NCI-H82 treated with DMSO at 0.1 percent for 48 hours (cell line): ENCODE measurements at regions not wholly inside any gene's neighbourhood (a gene's known extent, or its start where the extent isn't known, plus 50 kb on each side); places are given as distances from the start of the nearest gene placed in this dataset.

Experiments
- DNase-seq: peaks from one replicate; lab custom pipeline; 2025; ENCODE audit not compliant: unreplicated experiment; lab: John Stamatoyannopoulos, UW

DNA sequence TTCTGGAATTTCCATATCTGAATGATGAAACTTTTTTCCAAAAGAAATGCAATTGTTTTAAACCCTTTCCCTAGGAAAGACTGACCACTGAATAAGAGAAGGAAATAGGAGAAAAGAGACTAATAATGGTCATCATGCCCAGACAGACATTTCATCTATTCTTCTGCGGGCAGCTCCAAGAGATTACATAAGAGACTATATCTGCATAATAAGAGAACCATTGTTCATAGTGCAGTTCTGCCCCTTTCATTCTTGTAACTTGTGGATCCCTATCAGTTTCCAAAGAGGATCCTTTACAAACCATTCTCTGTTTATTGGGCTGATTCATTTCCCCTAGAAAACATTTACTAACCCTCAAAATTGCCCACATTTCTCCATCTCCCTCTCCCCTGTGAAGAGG, 197.8 kb downstream of the FSCB start:
- no peak for DNase-seq

GRCh38 chr14:44300916-44301315, 206.2 kb downstream of the FSCB start:
- DNase-seq = no peak

DNA sequence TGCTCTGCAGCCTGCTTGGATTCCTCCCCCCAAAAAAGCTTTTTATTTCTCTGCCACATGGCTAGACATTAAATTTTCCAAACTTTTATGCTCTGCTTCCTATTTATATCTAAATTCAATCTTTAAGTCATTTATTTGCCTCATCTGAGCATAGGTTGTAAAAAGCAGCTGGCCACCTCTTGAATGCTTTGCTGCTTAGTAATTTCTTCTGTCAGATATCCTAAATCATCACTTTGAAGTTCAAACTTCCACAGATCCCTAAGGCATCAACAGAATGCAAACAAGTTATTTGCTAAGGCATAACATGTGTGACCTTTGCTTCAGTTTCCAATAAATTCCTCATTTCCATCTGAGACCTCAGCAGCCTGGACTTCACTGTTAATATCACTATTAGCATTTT, 209.6 kb downstream of the FSCB start:
- no peak for DNase-seq

DNA sequence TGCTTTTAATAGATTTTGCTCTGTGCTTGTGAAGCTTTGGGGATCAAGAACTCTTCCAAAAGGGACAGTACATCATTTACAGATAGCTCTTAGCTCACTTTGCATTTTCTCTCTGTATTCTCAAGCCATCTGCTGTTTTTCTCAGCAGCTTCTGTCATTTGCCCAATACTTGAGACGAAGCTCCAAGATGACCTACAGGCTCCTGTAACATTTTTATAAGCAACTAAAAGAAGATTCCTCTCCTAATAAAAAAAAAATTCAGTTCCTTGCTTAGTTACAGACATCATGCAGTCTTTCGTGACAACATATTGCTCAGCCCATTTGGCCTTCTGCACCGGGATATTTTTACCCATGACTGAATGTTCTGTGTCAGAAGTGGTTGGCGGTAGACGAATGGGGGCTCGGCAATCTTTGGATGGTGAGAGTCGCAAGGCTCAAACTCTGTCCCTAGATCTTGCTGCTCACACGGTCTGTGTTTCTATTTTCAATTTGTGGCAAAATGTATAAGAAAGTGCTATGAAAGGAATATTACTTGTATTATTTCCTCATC, 215.6 kb downstream of the FSCB start:
- no peak for DNase-seq

DNA sequence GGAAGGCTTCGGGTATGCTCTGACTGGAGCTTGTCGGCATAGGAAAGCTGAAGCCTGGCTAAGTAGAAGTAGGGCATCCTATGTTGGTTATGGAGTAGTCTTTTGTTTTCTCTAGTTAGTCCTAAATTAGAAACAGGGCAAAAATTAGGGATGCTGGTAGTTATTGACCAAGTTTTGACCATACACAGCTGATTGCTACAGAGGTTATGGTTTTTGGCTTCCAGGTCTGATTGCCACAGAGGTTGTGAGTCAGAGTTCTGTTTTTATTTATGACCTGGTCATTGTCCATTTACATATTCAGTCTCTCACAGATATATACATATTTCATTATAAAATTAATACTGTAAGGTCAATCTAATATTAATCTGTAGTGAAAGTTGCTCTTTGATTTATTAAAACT, 219.2 kb downstream of the FSCB start:
- DNase-seq = no peak

GRCh38 chr14:44286201-44286600, 220.9 kb downstream of the FSCB start:
- DNase-seq = no peak

GRCh38 chr14:44283836-44284235, 223.2 kb downstream of the FSCB start:
- no peak for DNase-seq

- DNase-seq = no peak
These were observed 227.7 kb downstream of the FSCB start for GRCh38 chr14:44279357-44279756.

DNA sequence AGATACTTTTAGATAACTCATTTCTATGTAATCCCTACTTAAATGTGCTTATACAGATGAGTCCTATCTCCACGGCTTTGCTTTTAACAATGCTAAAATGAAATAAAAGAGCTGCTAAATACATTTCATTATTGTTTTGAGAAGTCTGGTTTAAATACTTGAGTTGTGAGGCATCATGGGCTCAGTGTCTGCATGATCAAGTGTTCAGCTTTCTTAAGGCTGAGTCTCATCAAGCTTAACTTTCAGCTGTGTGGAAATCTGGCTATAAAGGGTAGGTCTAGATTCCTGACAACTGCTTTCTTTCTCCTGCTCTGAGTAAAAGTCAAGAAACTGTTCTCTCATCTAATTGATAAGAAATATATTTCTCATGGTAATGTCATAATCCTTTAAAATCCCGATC, 235.4 kb downstream of the FSCB start:
- DNase-seq = no peak

- DNase-seq = no peak
These were observed 236.1 kb downstream of the FSCB start for GRCh38 chr14:44271006-44271405.

- no peak for DNase-seq
These were observed 241.8 kb downstream of the FSCB start for GRCh38 chr14:44265246-44265645.

- DNase-seq = no peak
These were observed 291.4 kb downstream of the FSCB start for GRCh38 chr14:44215660-44216059.

DNA sequence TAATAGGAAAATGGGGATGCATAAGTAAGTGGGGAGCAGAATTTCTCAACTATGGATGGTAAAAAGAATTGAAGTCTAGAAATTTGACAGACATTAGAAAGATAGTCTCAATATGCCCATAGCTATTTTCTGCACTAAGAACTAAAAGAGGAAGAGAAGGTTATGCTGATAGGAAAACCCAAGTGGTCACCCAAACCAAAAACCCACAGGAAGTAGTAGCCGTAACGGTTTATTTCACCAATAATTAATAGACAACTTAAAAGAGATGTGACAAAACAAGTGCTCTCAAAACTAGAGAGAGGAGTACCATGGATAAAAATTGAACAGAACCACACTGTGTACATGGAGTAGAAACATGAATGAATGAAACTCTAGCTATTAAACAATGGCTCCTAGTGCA, 295.4 kb downstream of the FSCB start:
- no peak for DNase-seq

DNA sequence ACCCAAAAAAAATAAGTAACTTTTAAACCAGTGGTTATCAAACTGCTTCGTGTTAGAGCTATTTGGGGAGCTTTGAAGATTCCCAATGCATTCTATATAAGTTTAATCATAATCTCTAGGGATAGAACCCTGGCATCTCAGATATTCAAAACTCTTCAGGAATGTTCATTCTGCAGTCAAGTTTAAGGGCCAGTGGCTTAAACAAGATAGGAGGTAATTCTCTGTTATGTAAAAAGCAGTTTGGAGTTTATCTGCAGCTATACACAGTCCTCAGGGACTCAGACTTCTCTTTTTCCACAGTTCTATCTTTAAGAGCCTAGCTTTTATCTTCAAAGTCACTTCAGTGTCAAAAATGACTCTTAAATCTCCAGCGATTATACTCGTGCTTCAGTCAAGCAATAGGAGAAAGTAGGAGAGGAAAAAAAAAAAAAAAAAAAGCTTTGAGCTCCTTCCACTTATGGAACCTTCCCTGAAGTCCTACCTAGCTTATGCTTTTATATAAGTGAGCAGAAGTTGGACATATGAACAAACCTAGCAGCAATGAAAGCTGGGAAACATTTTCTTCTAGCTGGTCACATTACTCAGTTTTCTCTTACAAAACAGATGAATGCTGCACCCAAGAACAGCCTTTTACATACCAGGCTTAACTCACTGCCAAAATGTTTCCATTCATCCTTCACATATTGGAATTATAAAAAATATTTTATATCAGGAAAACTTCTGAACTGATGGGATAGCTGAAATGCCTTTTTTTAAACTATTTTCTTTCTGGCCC, 302.8 kb downstream of the FSCB start:
- DNase-seq = no peak

DNA sequence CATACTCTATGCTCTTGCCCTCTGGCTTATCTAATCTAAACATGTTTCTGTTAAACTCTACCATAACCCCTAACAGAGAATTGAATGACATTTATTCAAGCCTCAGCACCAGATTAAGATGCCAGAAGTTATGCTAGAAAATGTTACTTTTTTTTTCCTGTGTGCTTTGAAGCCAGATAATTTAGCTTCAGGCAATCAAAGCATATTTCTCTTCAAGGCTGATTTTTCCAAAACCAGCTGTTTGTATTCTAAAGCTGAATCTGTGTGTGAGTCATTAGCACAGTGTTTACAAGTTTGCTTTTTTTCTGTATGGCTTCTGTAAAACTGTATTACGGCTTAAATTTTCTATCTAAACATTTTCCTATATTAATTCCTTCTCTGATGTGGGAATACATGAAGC, 326.1 kb downstream of the FSCB start:
- DNase-seq = no peak

DNA sequence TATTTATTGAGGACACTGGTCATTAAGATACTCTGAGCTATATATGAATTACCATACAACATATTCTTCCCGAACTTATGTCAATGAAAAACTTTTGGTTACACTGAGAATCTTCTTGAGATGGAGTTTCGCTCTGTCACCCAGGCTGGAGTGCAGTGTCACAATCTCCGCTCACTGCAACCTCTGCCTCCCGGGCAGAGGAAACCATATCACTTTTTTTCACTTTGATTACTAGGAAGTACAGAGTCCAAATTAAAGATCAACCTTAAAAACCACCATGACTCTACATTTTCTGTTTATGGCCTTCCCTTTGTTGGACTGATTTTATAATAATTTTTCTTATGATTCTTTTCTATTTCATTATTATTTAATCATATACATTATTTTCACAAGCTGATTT, 336.5 kb downstream of the FSCB start:
- DNase-seq = no peak

GRCh38 chr14:44170101-44170500, 337.0 kb downstream of the FSCB start:
- DNase-seq = no peak

- DNase-seq = no peak
These were observed 338.5 kb downstream of the FSCB start for GRCh38 chr14:44168566-44168965.

DNA sequence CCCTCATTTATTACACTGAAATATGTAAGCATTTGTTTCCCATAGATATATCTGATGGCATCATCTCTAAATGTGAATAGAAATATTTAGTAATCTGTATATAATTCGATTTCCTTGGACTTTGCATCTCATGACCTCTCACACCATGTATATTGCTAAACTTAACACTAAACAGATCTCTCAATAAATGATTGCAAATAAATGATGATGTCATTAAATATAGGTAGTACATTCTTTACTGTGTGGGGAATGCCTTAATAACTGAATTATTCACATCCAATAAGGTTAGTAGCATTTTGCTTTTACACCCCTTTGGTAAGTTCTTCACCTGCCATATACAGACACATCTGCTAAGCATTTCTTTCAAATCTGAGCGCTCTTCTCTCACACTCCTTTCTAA, 340.5 kb downstream of the FSCB start:
- no peak for DNase-seq

DNA sequence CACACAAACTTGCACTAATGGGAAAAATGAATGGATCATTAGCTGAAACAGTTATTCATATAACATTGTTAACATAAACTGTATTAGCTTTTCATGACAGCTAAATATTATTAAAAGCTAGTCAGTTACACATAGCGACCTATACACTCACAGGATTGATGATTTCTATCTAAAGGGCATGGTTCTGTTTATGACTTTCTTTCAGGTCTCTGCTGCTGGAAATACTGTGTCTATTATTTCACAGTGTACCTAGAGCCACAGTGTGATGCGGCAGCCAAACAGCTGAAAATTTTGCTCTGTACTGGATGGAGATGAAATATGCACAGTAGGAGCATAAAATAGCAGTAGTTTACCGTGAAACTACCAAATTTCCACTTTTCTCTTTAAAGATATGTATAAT, 341.1 kb downstream of the FSCB start:
- DNase-seq = no peak

DNA sequence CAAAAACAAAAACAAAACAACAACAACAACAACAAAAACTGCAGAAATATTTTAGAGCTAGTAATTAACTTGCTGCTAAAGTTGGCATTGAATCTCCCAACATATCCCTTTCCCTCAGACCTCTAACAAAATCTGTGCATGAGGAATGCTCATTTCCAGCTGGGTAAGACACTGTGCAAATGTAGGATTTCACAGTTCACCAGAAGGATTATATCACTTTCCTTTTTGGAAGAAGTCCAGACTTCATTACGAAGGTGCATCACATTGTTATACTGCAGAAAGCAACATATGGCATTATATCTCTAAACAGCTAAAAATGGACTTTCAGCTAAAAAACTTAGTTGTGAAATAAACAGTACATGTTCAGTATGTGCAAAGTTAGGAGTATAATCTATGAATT, 341.8 kb downstream of the FSCB start:
- DNase-seq = no peak

DNA sequence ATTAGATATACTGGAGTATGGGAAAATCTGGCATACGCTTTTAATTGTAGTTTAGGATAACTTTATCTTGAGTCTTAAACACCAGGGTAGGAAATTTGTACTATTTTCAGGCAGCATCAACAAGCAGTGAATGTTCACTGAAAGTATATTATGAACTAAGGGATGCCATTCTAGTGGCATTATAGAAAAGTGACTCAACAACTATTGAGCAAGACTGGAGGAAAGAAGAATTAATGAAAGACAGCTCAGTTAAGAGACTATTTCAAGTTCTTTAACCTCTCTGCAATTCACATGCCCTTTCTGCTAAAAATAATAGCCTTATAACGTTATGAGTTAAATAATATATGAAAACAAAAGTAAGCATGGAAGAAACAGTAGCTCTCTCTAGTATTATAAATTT, 343.1 kb downstream of the FSCB start:
- DNase-seq = no peak

GRCh38 chr14:44162197-44162596, 344.9 kb downstream of the FSCB start:
- no peak for DNase-seq
